ENCODE measurements at regions not wholly inside any gene's neighbourhood (a gene's known extent, or its start where the extent isn't known, plus 50 kb on each side); places are given as distances from the start of the nearest gene placed in this dataset.

DNA sequence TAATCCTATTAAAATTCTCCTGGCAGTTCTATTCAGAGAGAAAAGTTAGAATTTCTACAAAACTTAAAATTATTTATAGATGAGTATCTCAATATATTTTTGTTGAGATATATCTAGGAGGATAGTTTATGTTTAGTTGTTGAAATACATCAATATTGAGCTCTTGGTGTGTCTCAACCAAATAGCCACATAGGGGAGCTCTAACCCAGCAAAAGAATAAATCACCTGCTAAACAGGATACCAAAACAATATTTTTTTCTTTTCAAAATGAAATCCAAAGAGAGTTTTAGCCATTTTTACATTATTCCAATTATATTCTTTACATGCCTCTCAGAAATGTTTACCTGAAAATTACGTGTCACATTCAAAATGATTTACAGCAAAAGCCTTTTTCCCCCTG lies 954.7 kb downstream of the SLITRK6 start:
- TF ChIP-seq, protein P1, sequence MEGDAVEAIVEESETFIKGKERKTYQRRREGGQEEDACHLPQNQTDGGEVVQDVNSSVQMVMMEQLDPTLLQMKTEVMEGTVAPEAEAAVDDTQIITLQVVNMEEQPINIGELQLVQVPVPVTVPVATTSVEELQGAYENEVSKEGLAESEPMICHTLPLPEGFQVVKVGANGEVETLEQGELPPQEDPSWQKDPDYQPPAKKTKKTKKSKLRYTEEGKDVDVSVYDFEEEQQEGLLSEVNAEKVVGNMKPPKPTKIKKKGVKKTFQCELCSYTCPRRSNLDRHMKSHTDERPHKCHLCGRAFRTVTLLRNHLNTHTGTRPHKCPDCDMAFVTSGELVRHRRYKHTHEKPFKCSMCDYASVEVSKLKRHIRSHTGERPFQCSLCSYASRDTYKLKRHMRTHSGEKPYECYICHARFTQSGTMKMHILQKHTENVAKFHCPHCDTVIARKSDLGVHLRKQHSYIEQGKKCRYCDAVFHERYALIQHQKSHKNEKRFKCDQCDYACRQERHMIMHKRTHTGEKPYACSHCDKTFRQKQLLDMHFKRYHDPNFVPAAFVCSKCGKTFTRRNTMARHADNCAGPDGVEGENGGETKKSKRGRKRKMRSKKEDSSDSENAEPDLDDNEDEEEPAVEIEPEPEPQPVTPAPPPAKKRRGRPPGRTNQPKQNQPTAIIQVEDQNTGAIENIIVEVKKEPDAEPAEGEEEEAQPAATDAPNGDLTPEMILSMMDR (IDR thresholded peaks at IDR 0.05): no peak
- TF ChIP-seq EP300 (IDR thresholded peaks at IDR 0.05; ENCODE audit: low read depth): no peak
- TF ChIP-seq POLR2A (IDR thresholded peaks at IDR 0.05): no peak
- TF ChIP-seq POLR2AphosphoS5 (IDR thresholded peaks at IDR 0.05): no peak
